Renal cortical epithelial cell (primary cell): ENCODE measurements at regions not wholly inside any gene's neighbourhood (a gene's known extent, or its start where the extent isn't known, plus 50 kb on each side); places are given as distances from the start of the nearest gene placed in this dataset.
"Not testable (repeated sequence)": the region's sequence is repeated elsewhere in the genome, so short reads cannot be mapped to it uniquely, and the experiment has no call there.

Experiments used
- DNase-seq: peaks from one replicate; pipeline ENCODE4 v3.0.0-alpha.2; 2011; ENCODE audit warnings: low read depth

DNA sequence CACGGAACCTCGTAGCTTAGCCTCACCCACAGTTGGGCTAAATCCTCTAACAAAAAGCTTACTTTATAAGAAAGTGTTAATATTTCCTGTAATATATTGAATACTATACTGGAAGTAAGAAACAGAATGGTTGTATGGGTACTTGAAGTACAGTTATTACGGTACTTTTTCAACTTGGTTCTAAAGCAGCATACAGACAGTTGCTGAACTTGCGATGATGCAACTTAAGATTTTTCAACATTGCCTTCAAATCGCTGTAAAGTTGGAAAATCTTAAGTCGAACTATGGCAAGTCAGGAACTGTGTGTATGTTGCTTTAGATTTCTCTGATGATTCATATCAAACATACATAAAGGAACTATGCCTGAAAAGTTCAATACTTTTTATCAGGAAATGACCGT is 204.4 kb upstream of the C2CD4B start:
- no peak for DNase-seq

DNA sequence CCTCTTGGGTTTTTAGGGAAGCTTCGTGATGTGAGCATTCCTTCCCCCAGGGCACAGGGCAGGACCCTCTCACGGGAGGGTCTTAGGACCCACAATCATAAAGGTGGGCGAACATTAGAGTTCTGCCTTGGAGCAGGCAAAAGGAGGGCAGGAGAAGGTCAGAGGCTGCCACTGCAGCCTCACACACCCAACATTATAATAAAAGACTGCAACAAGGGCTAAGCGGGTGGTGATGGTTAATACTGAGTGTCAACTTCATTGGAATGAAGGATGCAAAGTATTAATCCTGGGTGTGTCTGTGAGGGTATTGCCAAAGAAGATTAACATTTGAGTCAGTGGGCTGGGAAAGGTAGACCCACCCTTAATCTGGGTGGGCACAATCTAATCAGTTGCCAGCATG is 206.6 kb upstream of the C2CD4B start:
- DNase-seq: not testable (repeated sequence)

DNA sequence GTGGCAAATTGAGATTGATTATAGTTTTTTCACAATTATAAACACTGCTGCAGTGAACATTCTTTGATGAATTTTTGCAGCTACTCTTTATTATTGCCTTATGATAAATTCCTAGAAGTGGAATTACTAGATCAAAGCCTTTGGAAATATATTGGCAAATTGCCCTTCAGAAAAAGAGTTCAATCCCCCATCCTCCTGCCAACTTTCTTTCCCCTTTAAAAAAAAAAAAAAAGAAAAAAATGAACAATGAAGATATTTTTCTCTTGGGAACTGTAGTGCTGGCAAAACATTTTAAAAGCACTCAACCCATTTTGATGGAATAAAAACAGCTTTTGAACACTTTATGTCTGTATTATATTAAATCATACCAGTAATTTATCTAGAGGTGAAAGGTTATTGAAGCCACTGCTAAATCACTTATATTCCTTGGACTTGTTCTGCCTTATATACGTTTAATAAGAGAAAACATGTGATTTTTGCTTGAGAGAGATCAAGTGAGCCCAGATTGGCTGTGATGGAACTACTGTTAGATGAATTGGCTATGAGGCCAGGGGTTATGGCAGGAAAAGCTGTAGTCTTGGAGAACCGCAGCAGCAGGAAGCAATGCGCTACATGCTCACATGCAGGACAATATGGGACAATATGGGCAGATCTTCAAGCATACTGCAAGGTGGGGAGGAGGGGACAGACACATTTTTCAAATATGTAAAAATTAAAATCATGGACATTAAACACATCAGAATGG is 212.8 kb upstream of the C2CD4B start:
- no peak for DNase-seq

DNA sequence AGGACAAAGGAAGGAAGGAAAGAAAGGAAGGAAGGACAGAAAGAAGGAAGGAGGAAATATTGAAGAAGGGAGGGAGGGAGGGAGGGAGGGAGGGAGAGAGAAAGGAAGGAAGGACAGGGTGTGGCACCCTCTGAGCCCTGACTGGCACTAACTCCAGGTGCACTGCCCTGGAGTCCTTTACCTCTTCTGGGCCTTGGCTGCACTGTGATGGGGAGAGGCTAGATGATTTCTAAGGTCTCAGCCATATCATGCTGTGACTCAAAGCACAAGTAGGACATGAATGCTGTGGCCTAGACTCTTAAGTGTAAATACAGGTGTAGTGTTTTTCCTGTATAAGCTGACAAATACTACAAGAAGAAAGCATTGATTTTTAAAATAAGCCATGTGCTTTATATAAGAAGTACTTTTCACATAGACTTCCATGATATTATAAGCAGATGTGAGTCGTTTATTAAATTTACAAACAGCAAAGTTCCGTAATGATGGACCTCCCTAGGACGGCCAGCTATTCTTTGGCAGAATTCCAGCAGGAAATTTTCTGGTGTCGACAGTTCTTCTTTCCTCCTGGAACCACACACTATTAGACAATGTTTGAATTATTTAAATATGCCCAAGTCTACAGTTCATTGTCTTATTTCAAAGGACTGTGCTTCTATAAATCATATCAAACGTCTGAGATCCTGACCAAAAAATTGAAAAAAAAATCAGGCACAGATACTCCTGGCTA is 213.8 kb upstream of the C2CD4B start:
- DNase-seq: no peak

DNA sequence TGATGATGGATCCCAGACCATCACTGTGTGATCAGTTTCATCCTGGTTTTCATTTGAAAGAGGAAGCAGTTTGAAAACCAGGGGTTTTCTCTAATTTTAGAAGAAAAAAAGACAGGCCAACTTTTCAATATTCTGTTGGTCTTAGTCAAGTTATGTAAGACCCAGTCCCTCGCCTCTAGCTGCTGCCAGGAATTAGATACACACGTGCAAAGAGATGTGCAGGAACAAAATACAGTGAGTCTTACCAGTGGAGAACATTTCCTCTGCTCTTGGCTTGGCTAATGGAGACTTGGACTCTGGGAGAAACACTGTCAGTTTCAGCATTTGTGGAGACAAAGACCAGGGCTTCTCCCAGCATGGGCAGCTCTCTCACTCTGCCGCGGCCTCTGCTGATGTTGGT is 214.9 kb upstream of the C2CD4B start:
- no peak for DNase-seq

DNA sequence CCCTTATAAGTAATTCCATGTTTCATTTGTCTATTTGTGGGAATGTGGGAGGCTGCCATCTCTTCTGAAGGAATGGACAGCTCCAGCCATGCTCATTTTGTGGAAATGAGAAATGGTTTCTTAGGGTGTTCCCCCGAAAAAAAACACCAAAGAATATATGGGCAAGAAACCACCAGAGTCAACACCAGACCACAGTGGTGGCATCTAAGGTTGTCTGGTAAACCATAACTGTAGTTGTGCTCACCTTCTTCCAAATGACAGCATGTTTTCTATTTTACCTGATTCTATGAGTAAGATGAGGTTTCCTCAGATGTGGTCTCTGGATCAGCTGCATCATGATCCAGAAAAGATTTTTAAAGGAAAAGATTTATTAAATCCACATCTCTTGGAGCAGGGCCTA is 217.0 kb upstream of the C2CD4B start:
- DNase-seq: no peak

DNA sequence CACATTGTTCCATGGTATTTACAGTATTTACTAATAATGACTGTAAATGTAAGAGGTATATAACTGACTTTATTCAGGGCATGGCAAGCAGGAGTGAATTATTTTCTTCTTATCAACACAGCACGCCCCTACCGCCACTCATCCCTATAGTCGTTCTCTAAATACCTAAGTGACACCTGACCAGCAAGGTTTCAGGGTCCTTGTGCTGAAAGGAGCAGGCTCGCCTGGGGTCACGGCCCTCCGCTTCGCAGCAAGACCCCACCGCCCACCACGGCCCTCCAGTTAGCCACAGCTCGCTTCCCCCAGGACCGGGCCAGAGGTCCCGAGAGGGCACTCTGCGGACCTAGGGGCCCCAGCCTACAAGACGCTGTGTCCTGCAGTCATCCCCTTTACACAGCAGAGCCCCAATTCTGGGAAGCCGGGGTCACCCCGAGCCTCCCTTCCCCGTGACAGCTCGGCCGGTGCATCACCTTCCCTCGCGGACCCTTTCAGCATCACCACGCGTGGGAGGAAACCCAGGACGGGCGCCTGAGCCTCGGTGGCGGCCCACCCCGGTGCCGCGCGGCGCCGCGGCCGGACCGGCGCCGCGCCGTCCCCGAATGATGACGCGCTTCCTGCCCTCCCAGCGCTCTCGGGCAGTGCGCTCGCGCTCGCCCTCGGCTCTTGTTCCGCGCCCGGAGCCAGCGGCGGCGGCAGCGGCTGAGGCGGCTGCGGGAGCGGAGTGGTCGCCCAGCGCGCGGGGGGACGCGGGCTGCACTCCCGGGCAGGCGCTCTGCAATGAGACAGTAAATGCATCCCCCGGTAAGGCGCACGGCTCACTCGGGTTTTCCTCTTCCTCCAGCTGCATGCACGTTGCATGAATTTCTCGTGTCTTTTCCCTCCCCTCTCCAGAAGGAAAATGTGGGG is 225.1 kb upstream of the C2CD4B start, which contains the start of gene TLN2:
Gene TLN2, plus strand, starts transcription at position 666 of the 906 bp plus-strand sequence.
- peak; percentile 23 for DNase-seq

DNA sequence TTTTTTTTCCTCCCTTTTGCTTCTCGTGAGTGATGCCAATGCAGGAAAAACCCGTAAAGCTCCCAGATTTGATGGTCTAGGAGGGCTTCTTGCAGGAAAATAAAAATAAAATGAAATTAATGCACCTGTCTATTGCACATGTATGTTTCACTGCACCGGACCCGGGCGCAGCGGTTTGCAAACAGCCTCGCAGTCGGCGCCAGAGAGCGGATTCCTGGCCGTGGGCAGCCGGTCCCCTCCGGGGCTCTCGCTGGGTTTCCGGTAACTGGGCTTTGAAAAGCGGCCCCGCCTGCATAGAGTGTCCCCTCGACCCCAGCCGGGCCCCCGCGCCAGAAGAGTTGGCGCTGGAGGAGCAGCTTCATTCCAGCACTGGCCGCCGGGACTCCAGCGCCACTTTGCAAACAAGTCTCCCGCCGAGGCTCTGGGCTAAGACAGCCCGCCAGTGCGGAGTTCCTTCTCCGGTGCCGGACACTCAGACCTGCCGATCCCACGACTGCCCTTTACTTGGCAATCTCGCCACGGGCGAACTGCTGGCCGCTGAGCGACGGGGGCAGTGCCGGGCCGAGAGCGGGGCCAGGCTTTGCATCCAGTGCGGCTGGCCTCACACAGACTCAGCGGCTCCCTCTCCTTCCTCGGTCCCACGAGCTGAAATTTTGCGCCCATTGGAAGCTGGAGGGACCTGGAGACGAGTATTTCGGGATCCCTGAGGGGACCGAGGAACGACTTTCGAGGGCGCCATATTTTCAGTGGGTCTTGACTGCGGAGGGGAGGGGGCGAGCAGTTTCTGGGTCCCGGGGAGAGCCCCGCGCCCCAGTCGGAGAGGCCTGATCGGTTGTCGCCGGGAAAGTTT is 225.9 kb upstream of the C2CD4B start:
- no peak for DNase-seq

DNA sequence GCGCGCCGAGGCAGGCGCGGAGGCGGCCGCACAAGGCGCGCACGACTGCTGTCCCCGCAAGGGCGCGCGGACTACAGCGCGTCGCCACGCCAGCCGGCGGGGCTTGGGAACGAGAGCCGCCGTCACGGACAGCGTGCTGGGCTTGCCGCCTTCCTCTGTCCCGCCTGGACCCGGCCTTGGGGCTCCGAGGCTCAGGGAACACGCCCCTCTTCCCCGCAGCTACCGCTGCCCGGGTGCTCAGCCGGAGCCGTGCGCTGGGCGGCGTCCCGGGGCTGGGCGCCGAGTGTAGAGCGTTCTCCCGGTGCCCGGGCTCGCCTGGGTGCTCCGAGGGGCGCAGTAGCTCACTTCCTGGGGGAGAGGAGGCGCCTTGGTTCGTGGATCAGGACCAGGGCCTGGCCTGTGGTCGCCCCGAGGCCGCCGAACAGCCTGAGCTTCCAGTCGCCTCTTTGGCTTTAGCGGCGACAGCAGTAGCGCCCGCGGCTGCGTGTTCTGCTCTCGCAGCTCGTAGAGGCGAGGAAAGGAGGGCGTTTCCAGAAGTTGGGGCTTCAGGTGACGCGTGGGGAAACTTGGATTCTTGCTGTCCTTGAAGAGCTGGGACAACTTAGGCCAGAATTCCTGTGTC is 226.7 kb upstream of the C2CD4B start:
- peak; percentile 12 for DNase-seq

DNA sequence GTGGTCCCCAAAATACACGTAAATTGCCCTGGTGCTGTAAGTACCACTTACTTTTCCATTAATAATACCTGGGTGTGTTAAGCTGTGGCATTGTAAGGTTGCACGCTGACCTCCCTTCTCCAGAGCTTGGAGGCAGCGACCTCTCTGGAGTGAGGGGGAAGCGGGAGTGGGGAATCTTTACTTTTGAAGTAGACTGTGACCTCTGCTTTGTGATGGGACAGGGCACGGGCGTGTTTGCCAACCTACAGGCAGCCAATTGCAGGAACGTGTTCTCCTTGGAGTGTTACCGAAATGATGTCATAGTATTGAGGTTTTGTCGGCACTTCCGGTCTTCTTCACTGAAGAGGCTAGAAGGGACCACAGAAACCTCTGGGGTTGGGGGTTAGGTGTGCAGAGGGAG is 227.3 kb upstream of the C2CD4B start:
- DNase-seq: no peak

DNA sequence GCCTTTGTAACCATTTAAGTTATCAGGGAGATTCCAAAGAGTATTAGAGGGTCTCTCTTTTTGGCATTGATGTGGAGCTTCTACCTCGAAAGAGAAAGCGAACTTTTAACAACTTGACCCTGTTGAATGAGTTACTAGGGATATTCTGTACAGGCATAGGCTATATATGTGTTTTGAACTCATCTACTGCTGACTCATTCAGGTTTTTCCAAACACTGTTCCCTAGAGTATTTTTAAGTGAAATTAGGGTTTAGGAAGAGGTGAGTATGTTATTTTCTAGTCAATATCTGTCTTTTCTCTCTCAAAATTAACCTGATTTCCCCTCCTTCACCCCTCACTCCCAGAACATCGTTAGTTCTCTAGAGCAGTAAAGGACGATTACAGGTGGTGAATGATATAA is 228.1 kb upstream of the C2CD4B start:
- DNase-seq: peak; percentile 17

DNA sequence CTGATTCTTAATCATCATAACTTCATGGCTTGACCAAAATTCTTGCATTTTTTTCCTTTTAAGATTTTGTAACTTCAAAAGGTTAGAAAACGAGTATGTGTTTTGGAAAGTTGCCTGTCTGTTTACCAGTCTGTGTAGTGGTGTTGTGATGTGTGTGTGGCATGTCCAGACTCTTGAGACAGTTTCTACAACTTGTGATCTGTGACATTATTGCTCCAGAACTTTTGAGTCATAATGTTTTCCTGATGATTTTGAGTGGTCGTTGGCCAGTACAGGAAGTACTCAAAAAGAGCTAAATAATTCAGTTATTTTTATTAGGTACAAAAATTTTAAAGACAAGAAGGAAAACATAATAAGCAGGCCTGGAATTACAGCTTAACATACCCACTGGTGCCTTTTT is 229.0 kb upstream of the C2CD4B start:
- DNase-seq: peak; percentile 54

DNA sequence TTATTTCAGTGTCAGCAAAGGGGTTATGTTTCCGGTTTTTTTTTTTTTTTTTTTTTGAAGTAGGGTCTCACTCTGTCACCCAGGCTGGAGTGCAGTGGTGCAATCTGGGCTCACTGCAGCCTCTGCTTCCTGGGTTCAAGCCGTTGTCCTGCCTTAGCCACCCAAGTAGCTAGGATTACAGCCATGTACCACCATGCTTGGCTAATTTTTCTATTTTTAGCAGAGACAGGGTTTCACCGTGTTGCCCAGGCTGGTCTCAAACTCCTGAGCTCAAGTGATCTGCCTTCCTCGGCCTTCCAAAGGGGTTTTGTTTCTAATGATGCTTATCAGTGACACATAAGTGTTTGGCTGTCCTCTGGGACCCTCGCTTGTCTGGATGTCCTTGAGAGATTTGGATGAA is 235.7 kb upstream of the C2CD4B start:
- no peak for DNase-seq

DNA sequence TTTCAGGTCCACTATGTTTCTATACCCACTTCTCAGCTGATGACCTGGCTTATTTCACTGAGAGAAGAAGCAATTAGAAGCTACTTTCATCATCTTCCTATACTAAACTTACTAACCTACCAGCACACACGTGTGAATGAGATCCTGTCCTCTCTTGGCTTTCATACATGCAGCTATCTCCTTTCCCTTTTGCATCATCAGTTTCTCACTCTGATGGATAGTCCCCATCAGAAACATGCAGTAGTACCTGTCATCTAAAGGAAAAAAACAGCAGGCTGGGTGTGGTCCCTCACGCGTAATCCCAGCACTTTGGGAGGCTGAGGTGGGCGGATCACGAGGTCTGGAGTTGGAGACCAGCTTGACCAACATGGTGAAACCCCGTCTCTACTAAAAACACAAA is 237.6 kb upstream of the C2CD4B start:
- no peak for DNase-seq

DNA sequence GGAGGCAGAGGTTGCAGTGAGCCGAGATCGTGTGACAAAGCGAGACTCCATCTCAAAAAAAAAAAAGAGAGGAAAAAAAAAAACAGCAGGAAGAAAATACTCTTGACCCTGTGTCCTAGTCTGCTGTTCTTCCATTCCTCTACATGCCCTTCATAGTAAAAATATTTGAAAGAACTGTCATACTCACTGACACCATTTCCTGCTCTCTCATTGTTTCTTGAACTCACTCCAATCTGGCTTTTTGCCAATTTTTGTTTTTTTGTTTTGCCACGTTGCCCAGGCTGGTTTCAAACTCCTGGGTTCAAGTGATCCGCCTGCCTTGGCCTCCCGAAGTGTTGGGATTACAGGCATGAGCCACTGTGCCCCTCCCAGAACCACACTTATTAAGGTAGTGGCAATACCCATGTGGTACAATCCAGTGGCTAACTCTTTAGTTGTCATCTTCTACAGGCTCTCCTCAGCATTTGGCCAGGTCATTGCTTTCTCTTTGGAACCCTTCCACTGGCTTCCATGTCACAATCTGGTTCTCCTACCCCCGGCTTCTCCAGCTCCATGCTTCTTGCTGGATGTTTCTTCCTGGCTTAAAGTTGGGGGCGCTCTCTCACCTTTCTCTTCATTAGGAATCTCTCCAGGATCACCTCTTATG is 238.2 kb upstream of the C2CD4B start:
- peak; percentile 61 for DNase-seq

DNA sequence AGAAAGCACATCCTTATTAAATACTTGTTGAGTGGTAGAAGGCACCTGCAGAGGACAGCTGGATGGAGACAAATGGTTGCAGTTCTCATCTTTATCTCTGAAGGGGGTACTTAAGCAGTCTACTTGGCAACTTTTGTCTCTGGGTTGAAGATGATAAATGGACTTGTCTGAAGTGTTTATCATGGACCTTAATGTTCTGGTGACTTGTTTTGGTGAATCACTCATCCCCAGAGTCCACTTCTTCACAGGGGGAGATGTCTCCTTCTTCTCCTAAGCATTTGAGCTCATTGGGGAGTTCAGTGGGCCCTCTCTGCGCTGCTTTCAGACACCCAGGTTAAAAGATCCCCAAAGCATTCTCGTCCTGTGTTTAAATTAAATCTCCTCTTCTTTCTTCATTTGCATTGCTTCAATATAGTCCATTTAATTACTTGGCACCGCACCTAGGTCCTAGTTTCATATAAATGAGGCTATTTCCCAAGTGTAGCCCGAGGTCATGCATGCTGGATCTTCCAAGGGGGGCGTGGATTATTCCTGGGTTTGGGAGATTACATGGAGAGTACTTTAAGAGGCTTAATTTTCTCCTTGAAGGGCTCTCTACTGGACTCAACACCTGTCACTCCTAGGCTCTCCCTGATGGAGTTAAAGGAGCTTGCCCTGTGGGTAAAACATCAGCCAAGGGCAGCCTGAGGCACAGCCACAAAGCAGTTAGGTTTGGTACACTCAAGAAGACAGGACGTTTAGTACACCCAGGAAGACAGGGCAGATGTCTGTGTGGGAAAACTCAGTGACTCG is 239.3 kb upstream of the C2CD4B start:
- DNase-seq: no peak

DNA sequence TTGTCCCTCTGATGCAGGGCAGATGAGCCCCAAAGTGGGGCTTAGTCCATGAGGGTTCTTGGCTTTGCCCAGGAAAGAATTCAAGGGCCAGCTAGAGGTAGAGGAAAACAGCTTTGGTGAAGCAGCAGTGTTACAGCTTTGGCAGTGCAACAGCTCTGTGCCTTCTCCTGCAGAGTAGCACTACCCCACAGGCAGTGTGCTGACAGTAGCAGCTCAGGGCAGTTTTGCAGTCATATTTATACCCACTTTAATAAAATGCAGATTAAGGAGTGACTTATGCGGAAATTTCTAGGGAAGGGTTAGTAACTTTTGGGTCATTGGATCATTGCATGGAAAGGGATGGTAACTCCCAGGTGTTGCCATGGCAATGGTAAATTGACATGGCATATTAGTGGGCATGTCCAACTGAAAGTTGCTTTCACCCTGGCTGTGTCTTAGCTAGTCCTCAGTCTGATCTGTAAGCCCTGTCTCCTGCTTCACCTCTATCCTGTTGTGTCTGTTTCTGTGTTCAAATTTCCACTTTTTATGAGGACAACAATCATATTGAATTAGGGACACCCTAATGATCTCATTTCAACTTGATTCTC is 241.3 kb upstream of the C2CD4B start:
- no peak for DNase-seq

DNA sequence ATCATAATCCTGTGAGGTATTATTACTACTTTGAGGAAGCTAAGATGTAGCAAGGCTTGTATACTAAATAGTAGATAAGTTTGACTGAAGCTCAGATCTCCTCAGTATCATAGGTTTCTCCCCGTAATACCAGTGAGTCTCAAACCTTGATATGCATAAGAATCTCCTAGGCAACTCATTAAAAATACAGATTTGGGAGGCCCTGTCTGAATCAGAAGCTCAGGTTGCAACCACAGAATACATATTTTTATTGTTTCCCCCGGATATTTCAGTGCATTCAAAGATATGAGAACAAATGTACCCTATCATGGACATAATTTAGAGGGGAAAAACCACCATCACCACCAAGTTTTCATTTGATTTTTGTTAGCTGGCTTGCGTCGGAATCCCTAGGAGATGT is 242.1 kb upstream of the C2CD4B start:
- no peak for DNase-seq

DNA sequence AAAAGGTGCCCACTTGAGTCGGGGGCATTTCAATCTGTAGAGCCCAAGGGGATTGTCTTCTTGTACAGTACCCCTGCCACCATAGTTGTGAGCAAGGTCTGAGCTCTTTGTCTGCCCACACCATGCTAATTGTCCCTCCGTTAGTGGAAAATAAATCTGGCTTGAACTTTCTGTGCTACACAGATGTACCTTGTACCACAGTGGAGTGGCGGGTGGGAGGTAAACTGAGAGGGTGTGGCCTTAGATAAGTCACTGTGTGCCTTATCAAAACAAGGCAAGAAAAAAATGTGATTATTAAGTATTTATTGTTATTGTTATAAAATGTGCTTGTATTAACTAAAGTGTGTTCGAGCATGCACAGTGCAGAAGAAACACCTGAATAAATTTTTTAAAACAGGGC is 242.9 kb upstream of the C2CD4B start:
- DNase-seq: no peak
